ENCODE measurements at regions not wholly inside any gene's neighbourhood (a gene's known extent, or its start where the extent isn't known, plus 50 kb on each side); places are given as distances from the start of the nearest gene placed in this dataset.
"Not testable (repeated sequence)": the region's sequence is repeated elsewhere in the genome, so short reads cannot be mapped to it uniquely, and the experiment has no call there.

GRCh38 chr5:99438619-99439018, 509.8 kb upstream of the CHD1 start:
- Histone ChIP-seq H2AFZ (ENCODE audit: low read length) (no peak overlapping the region), H3K4me1 (ENCODE audit: insufficient read depth, low read length) (0 out of 2 replicates have a peak, but pooled peaks cover 5% of the 10 kb centered on the region), H3F3A (ENCODE audit: low read length, unreplicated experiment) (no peaks in the 10 kb centered on the region), H4K20me1 (ENCODE audit: low read length) (no peaks in the 10 kb centered on the region), H3K36me3 (ENCODE audit: low read depth, low read length) (no peaks in the 10 kb centered on the region), H3K9ac (ENCODE audit: low read length) (no peak overlapping the region), H3K9me3 (ENCODE audit: low read length) (no peaks in the 10 kb centered on the region), H3K27me3 (ENCODE audit: low read length) (no peaks in the 10 kb centered on the region), H3K4me3 (ENCODE audit: low read length) (no peak overlapping the region), H3K9me2 (replicated peaks; ENCODE audit: low read length) (no peaks in the 10 kb centered on the region), H3K79me2 (ENCODE audit: low read length) (no peaks in the 10 kb centered on the region), H3K27ac (ENCODE audit: low read length) (no peak overlapping the region), H3K4me2 (ENCODE audit: low read length) (no peak overlapping the region)
- ChIA-PET CTCF (no interaction called here), POLR2A (ENCODE audit: unreplicated experiment) (no interaction called here)
- BruUV-seq (replicated peaks): no TSS peak
- intact Hi-C loops (cut with micrococcal nuclease): no loop called here
- DNase-seq: no peak
- no peak for ATAC-seq
- no peak for TF ChIP-seq EZH2 (IDR thresholded peaks at IDR 0.05; ENCODE audit: low read length, unreplicated experiment)
- TF ChIP-seq EZH2phosphoT487 (IDR thresholded peaks at IDR 0.05; ENCODE audit: borderline replicate concordance, low read length): no peak
- TF ChIP-seq CTCF (conservative IDR thresholded peaks at IDR 0.05; ENCODE audit: low read depth, low read length): no peak

- Histone ChIP-seq H4K20me1 (ENCODE audit: low read length) (no peaks in the 10 kb centered on the region), H2AFZ (ENCODE audit: low read length) (no peak overlapping the region), H3K4me3 (ENCODE audit: low read length) (no peak overlapping the region), H3K4me2 (ENCODE audit: low read length) (no peak overlapping the region), H3K9ac (ENCODE audit: low read length) (no peak overlapping the region), H3K79me2 (ENCODE audit: low read length) (no peaks in the 10 kb centered on the region), H3K27me3 (ENCODE audit: low read length) (no peaks in the 10 kb centered on the region), H3K4me1 (ENCODE audit: insufficient read depth, low read length) (0 out of 2 replicates have a peak, but pooled peaks cover 5% of the 10 kb centered on the region), H3K36me3 (ENCODE audit: low read depth, low read length) (no peaks in the 10 kb centered on the region), H3K9me3 (ENCODE audit: low read length) (no peaks in the 10 kb centered on the region), H3K27ac (ENCODE audit: low read length) (no peak overlapping the region), H3K9me2 (replicated peaks; ENCODE audit: low read length) (no peaks in the 10 kb centered on the region), H3F3A (ENCODE audit: low read length, unreplicated experiment) (no peaks in the 10 kb centered on the region)
- intact Hi-C loops (cut with micrococcal nuclease): no loop called here
- BruUV-seq (replicated peaks): no TSS peak
- ChIA-PET CTCF (no interaction called here), POLR2A (ENCODE audit: unreplicated experiment) (no interaction called here)
- ATAC-seq: no peak
- TF ChIP-seq EZH2 (IDR thresholded peaks at IDR 0.05; ENCODE audit: low read length, unreplicated experiment) (no peak), CTCF (conservative IDR thresholded peaks at IDR 0.05; ENCODE audit: low read depth, low read length) (no peak), EZH2phosphoT487 (IDR thresholded peaks at IDR 0.05; ENCODE audit: borderline replicate concordance, low read length) (no peak)
- no peak for DNase-seq
These were observed 509.2 kb upstream of the CHD1 start for GRCh38 chr5:99437986-99438385.

- H3K4me1 ChIP-seq (ENCODE audit: insufficient read depth, low read length); H3K4me2 ChIP-seq (ENCODE audit: low read length); H2AFZ ChIP-seq (ENCODE audit: low read length); H3K27ac ChIP-seq (ENCODE audit: low read length); DNase-seq; CTCF ChIA-PET; H3K36me3 ChIP-seq (ENCODE audit: low read depth, low read length); H3F3A ChIP-seq (ENCODE audit: low read length, unreplicated experiment); H3K79me2 ChIP-seq (ENCODE audit: low read length); intact Hi-C loops (cut with micrococcal nuclease); H3K27me3 ChIP-seq (ENCODE audit: low read length); H3K9ac ChIP-seq (ENCODE audit: low read length); H3K4me3 ChIP-seq (ENCODE audit: low read length); ATAC-seq; POLR2A ChIA-PET (ENCODE audit: unreplicated experiment); H3K9me2 ChIP-seq (replicated peaks; ENCODE audit: low read length); BruUV-seq (replicated peaks); H3K9me3 ChIP-seq (ENCODE audit: low read length); H4K20me1 ChIP-seq (ENCODE audit: low read length): not testable (repeated sequence)
These were observed 494.6 kb upstream of the CHD1 start for GRCh38 chr5:99423396-99423795.

GRCh38 chr5:99418640-99419039, 489.8 kb upstream of the CHD1 start:
- CTCF ChIA-PET; H3K4me3 ChIP-seq (ENCODE audit: low read length); intact Hi-C loops (cut with micrococcal nuclease); H3F3A ChIP-seq (ENCODE audit: low read length, unreplicated experiment); H3K4me1 ChIP-seq (ENCODE audit: insufficient read depth, low read length); H3K27ac ChIP-seq (ENCODE audit: low read length); H3K9me3 ChIP-seq (ENCODE audit: low read length); DNase-seq; H3K79me2 ChIP-seq (ENCODE audit: low read length); H3K9ac ChIP-seq (ENCODE audit: low read length); H4K20me1 ChIP-seq (ENCODE audit: low read length); H3K27me3 ChIP-seq (ENCODE audit: low read length); H3K9me2 ChIP-seq (replicated peaks; ENCODE audit: low read length); H3K36me3 ChIP-seq (ENCODE audit: low read depth, low read length); POLR2A ChIA-PET (ENCODE audit: unreplicated experiment); BruUV-seq (replicated peaks); H2AFZ ChIP-seq (ENCODE audit: low read length); H3K4me2 ChIP-seq (ENCODE audit: low read length): not testable (repeated sequence)
- ATAC-seq: peak; percentile 52

- POLR2A ChIA-PET (ENCODE audit: unreplicated experiment); CTCF ChIA-PET; H2AFZ ChIP-seq (ENCODE audit: low read length); H3K27ac ChIP-seq (ENCODE audit: low read length); H3K4me1 ChIP-seq (ENCODE audit: insufficient read depth, low read length); ATAC-seq; H3K27me3 ChIP-seq (ENCODE audit: low read length); H3K79me2 ChIP-seq (ENCODE audit: low read length); H3K4me3 ChIP-seq (ENCODE audit: low read length); H3K36me3 ChIP-seq (ENCODE audit: low read depth, low read length); H3K4me2 ChIP-seq (ENCODE audit: low read length); BruUV-seq (replicated peaks); H3K9me3 ChIP-seq (ENCODE audit: low read length); H3K9me2 ChIP-seq (replicated peaks; ENCODE audit: low read length); H3K9ac ChIP-seq (ENCODE audit: low read length); H4K20me1 ChIP-seq (ENCODE audit: low read length); H3F3A ChIP-seq (ENCODE audit: low read length, unreplicated experiment); intact Hi-C loops (cut with micrococcal nuclease); DNase-seq: not testable (repeated sequence)
These were observed 481.6 kb upstream of the CHD1 start for GRCh38 chr5:99410386-99410785.

All from PC-3 (cell line).